WERI-Rb-1 (cell line): ENCODE measurements at regions not wholly inside any gene's neighbourhood (a gene's known extent, or its start where the extent isn't known, plus 50 kb on each side); places are given as distances from the start of the nearest gene placed in this dataset.
"Not testable (repeated sequence)": the region's sequence is repeated elsewhere in the genome, so short reads cannot be mapped to it uniquely, and the experiment has no call there.

ENCODE experiments used
- DNase-seq: peaks from one replicate; pipeline ENCODE4 v3.0.0-alpha.2; 2020
- H3K27ac ChIP-seq: fragments of 250-450 bp; sonication (Bioruptor Pico); 2 replicates; pipeline ENCODE4 v1.5.1; 2020; ENCODE audit warnings: mild to moderate bottlenecking, moderate library complexity
- H3K27me3 ChIP-seq: fragments of 250-450 bp; sonication (Bioruptor Pico); 2 replicates; pipeline ENCODE4 v1.5.1; 2021; ENCODE audit warnings: mild to moderate bottlenecking, low read depth, moderate library complexity; ENCODE audit not compliant: insufficient read depth, severe bottlenecking
- H3K36me3 ChIP-seq: fragments of 250-450 bp; sonication (Bioruptor Pico); 2 replicates; pipeline ENCODE4 v1.5.1; 2020; ENCODE audit warnings: mild to moderate bottlenecking, moderate library complexity
- H3K4me3 ChIP-seq: 2 replicates; pipeline ENCODE4 v1.5.1; 2011; ENCODE audit warnings: low read depth, mild to moderate bottlenecking, control low read depth, low read length
- H3K9me3 ChIP-seq: fragments of 250-450 bp; sonication (Bioruptor Pico); 2 replicates; pipeline ENCODE4 v1.5.1; 2021; ENCODE audit warnings: mild to moderate bottlenecking, moderate library complexity; ENCODE audit not compliant: severe bottlenecking
- CTCF ChIP-seq: IDR thresholded peaks from 2 replicates; pipeline ENCODE4 v1.5.1; 2011; ENCODE audit warnings: low read depth, mild to moderate bottlenecking, control low read depth, inconsistent platforms, low read length

DNA sequence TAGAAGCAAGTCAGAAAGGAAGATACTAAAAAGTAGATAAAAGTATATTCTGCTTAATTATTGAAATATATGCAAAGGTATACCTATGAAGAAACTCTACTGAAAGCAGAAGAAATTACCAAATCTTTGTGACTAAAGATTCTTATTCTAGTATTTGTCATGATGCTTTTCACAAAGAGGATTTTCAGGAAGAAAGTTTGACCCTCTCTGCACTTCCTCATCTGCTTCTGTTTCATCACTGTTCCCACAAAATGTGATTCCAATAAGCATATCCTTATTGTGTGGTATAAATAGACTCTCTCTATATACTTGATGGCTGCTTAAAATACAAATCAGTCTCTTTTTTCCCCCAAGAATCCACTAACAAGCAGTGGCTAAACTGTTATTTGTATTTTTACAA, 2139.6 kb upstream of the ACO1 start:
- Histone ChIP-seq H3K27ac (no peak overlapping the region), H3K9me3 (no peaks in the 10 kb centered on the region), H3K36me3 (no peaks in the 10 kb centered on the region), H3K4me3 (no peak overlapping the region), H3K27me3 (no peaks in the 10 kb centered on the region)
- no peak for TF ChIP-seq CTCF
- no peak for DNase-seq

- H3K9me3 ChIP-seq: no peaks in the 10 kb centered on the region
- no peak overlapping the region for H3K4me3 ChIP-seq
- TF ChIP-seq CTCF: no peak
- H3K36me3 ChIP-seq: no peaks in the 10 kb centered on the region
- no peak overlapping the region for H3K27ac ChIP-seq
- no peak for DNase-seq
- no peaks in the 10 kb centered on the region for H3K27me3 ChIP-seq
These were observed 2133.6 kb upstream of the ACO1 start for GRCh38 chr9:30250872-30251271.

GRCh38 chr9:30258094-30258493, 2126.3 kb upstream of the ACO1 start:
- H3K27me3 ChIP-seq: no peaks in the 10 kb centered on the region
- no peak for DNase-seq
- no peak overlapping the region for H3K27ac ChIP-seq
- no peak for TF ChIP-seq CTCF
- H3K36me3 ChIP-seq: no peaks in the 10 kb centered on the region
- H3K9me3 ChIP-seq: no peaks in the 10 kb centered on the region
- H3K4me3 ChIP-seq: no peak overlapping the region

- TF ChIP-seq CTCF: no peak
- no peaks in the 10 kb centered on the region for H3K27me3 ChIP-seq
- no peak overlapping the region for H3K27ac ChIP-seq
- no peak overlapping the region for H3K4me3 ChIP-seq
- H3K36me3 ChIP-seq: no peaks in the 10 kb centered on the region
- no peak for DNase-seq
- H3K9me3 ChIP-seq: no peaks in the 10 kb centered on the region
These were observed 2104.1 kb upstream of the ACO1 start for GRCh38 chr9:30280229-30280900.

DNA sequence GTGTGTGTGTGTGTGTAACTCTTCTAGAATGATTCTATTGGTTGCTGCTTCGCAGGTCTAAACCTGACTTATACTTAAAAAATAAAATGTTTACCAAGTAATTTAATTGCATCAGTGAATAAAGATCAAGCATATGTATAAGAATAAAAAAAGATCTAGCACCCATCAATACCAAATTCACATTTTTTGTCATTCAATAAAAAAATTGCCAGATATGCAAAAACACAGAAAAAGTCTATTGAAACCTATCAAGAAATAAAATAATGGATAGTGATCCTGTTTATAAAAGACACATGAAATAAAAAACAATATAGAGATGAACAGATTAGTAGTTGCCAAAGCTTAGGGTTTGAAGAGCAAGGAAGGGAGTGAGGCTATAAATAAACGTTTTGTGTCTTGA, 2095.0 kb upstream of the ACO1 start:
- Histone ChIP-seq H3K27me3 (no peaks in the 10 kb centered on the region), H3K4me3 (no peak overlapping the region), H3K27ac (no peak overlapping the region), H3K9me3 (no peaks in the 10 kb centered on the region), H3K36me3 (no peaks in the 10 kb centered on the region)
- TF ChIP-seq CTCF: no peak
- DNase-seq: no peak

DNA sequence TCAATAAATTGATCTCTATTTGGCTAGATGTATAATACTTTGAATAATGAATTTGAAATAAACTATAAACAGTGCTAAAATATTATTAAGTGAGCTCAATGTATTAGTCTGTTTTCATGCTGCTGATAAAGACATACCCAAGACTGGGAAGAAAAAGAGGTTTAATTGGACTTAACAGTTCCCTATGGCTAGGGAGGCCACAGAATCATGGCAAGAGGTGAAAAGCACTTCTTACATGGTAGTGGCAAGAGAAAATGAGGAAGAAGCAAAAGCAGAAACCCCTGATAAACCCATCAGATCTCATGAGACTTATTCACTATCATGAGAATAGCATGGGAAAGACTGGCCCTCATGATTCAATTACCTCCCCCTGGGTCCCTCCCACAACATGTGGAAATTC, 2092.4 kb upstream of the ACO1 start:
- H3K36me3 ChIP-seq, H3K4me3 ChIP-seq, H3K27ac ChIP-seq, DNase-seq, H3K9me3 ChIP-seq, H3K27me3 ChIP-seq: not testable (repeated sequence)
